NB4 (cell line): ENCODE measurements at regions not wholly inside any gene's neighbourhood (a gene's known extent, or its start where the extent isn't known, plus 50 kb on each side); places are given as distances from the start of the nearest gene placed in this dataset.

ENCODE experiments used
- POLR2A ChIP-seq: IDR thresholded peaks from 2 replicates; pipeline ENCODE4 v1.6.1; 2011; ENCODE audit warnings: mild to moderate bottlenecking; ENCODE audit not compliant: insufficient read length; ENCODE audit errors: extremely low read depth
- TF ChIP-seq, protein P1 (sequence below): IDR thresholded peaks from 2 replicates; pipeline ENCODE4 v1.6.1; 2011; ENCODE audit warnings: low read depth, low read length

DNA sequence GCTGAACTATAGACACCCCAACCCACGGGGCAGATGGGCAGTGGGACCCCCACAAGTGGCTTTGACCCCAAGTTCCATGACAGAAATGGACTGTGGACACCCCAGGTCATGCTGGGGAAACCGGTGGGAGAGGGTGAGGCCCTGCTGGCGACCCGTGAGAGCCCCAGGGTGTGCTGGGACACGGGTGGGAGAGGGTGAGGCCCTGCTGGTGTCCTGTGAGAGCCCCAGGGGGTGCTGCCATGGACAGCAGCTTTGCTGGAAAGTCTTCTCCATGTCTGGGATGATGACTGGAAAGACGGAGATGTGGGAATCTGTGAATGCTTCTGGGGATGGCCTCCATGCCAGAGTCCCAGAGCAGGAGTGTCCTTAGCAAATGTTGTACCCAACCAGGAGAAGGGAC, 148.4 kb downstream of the URI1 start:
- no peak for TF ChIP-seq POLR2A
- TF ChIP-seq, protein P1, sequence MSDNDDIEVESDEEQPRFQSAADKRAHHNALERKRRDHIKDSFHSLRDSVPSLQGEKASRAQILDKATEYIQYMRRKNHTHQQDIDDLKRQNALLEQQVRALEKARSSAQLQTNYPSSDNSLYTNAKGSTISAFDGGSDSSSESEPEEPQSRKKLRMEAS, result no peak
